ENCODE measurements at regions not wholly inside any gene's neighbourhood (a gene's known extent, or its start where the extent isn't known, plus 50 kb on each side); places are given as distances from the start of the nearest gene placed in this dataset.
"Not testable (repeated sequence)": the region's sequence is repeated elsewhere in the genome, so short reads cannot be mapped to it uniquely, and the experiment has no call there.

- DNase-seq, result no peak
- Histone ChIP-seq H3K4me1 (ENCODE audit: control insufficient read depth, insufficient read depth, low read length) (no peaks in the 10 kb centered on the region), H3K36me3 (ENCODE audit: control insufficient read depth, insufficient read depth, low read length) (no peaks in the 10 kb centered on the region), H3K27me3 (ENCODE audit: control insufficient read depth, insufficient read depth, low read length) (no peaks in the 10 kb centered on the region), H3K27ac (ENCODE audit: low read length) (no peak overlapping the region), H3K4me3 (ENCODE audit: low read length) (no peak overlapping the region), H3K9me3 (ENCODE audit: control insufficient read depth, low read depth, low read length) (no peaks in the 10 kb centered on the region)
- 100% methylated on average over 1 of the region's 2 CpGs for WGBS (ENCODE audit: insufficient coverage, low lambda C conversion rate)
These were observed 191.3 kb upstream of the KCNJ3 start for GRCh38 chr2:154507186-154507585.

GRCh38 chr2:154518872-154519271 lies 179.6 kb upstream of the KCNJ3 start:
- Histone ChIP-seq H3K9me3 (ENCODE audit: control insufficient read depth, low read depth, low read length) (no peaks in the 10 kb centered on the region), H3K27ac (ENCODE audit: low read length) (no peak overlapping the region), H3K4me1 (ENCODE audit: control insufficient read depth, insufficient read depth, low read length) (no peaks in the 10 kb centered on the region), H3K36me3 (ENCODE audit: control insufficient read depth, insufficient read depth, low read length) (no peaks in the 10 kb centered on the region), H3K27me3 (ENCODE audit: control insufficient read depth, insufficient read depth, low read length) (no peaks in the 10 kb centered on the region), H3K4me3 (ENCODE audit: low read length) (no peak overlapping the region)
- WGBS (ENCODE audit: insufficient coverage, low lambda C conversion rate), result 100% methylated on average over 1 of the region's 1 CpG
- DNase-seq, result no peak

DNA sequence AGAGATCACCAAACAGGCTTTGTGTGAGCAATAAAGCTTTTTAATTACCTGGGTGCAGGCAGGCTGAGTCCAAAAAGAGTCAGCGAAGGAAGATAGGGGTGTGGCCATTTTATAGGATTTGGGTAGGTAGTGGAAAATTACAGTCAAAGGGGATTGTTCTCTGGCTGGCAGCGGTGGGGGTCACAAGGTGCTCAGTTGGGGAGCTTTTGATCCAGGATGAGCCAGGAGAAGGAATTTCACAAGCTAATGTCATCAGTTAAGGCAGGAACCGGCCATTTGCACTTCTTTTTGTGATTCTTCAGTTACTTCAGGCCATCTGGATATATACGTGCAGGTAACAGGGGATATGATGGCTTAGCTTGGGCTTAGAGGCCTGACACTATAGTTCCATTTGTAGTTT lies 177.5 kb upstream of the KCNJ3 start:
- not testable (repeated sequence) for H3K4me3 ChIP-seq (ENCODE audit: low read length); H3K36me3 ChIP-seq (ENCODE audit: control insufficient read depth, insufficient read depth, low read length); DNase-seq; H3K27ac ChIP-seq (ENCODE audit: low read length); H3K9me3 ChIP-seq (ENCODE audit: control insufficient read depth, low read depth, low read length); H3K4me1 ChIP-seq (ENCODE audit: control insufficient read depth, insufficient read depth, low read length); H3K27me3 ChIP-seq (ENCODE audit: control insufficient read depth, insufficient read depth, low read length)
- no CpG with 5 or more reads among the region's 4 CpGs for WGBS (ENCODE audit: insufficient coverage, low lambda C conversion rate)

GRCh38 chr2:154526234-154526633 lies 172.3 kb upstream of the KCNJ3 start:
- H3K4me1 ChIP-seq (ENCODE audit: control insufficient read depth, insufficient read depth, low read length), result no peaks in the 10 kb centered on the region
- no CpG with 5 or more reads among the region's 2 CpGs for WGBS (ENCODE audit: insufficient coverage, low lambda C conversion rate)
- no peak overlapping the region for H3K4me3 ChIP-seq (ENCODE audit: low read length)
- no peak overlapping the region for H3K27ac ChIP-seq (ENCODE audit: low read length)
- H3K36me3 ChIP-seq (ENCODE audit: control insufficient read depth, insufficient read depth, low read length), result no peaks in the 10 kb centered on the region
- H3K9me3 ChIP-seq (ENCODE audit: control insufficient read depth, low read depth, low read length), result no peaks in the 10 kb centered on the region
- no peak for DNase-seq
- H3K27me3 ChIP-seq (ENCODE audit: control insufficient read depth, insufficient read depth, low read length), result no peaks in the 10 kb centered on the region

GRCh38 chr2:154527962-154528361 lies 170.5 kb upstream of the KCNJ3 start:
- Histone ChIP-seq H3K4me3 (ENCODE audit: low read length) (no peak overlapping the region), H3K4me1 (ENCODE audit: control insufficient read depth, insufficient read depth, low read length) (no peaks in the 10 kb centered on the region), H3K27ac (ENCODE audit: low read length) (no peak overlapping the region), H3K9me3 (ENCODE audit: control insufficient read depth, low read depth, low read length) (no peaks in the 10 kb centered on the region), H3K36me3 (ENCODE audit: control insufficient read depth, insufficient read depth, low read length) (no peaks in the 10 kb centered on the region), H3K27me3 (ENCODE audit: control insufficient read depth, insufficient read depth, low read length) (no peaks in the 10 kb centered on the region)
- DNase-seq, result no peak
- WGBS (ENCODE audit: insufficient coverage, low lambda C conversion rate), result no CpG with 5 or more reads among the region's 5 CpGs

GRCh38 chr2:154532004-154532403 lies 166.5 kb upstream of the KCNJ3 start:
- H3K4me1 ChIP-seq (ENCODE audit: control insufficient read depth, insufficient read depth, low read length), result no peaks in the 10 kb centered on the region
- no peak for DNase-seq
- H3K27ac ChIP-seq (ENCODE audit: low read length), result no peak overlapping the region
- H3K27me3 ChIP-seq (ENCODE audit: control insufficient read depth, insufficient read depth, low read length), result no peaks in the 10 kb centered on the region
- 100% methylated on average over 1 of the region's 3 CpGs for WGBS (ENCODE audit: insufficient coverage, low lambda C conversion rate)
- H3K4me3 ChIP-seq (ENCODE audit: low read length), result no peak overlapping the region
- H3K9me3 ChIP-seq (ENCODE audit: control insufficient read depth, low read depth, low read length), result no peaks in the 10 kb centered on the region
- no peaks in the 10 kb centered on the region for H3K36me3 ChIP-seq (ENCODE audit: control insufficient read depth, insufficient read depth, low read length)

DNA sequence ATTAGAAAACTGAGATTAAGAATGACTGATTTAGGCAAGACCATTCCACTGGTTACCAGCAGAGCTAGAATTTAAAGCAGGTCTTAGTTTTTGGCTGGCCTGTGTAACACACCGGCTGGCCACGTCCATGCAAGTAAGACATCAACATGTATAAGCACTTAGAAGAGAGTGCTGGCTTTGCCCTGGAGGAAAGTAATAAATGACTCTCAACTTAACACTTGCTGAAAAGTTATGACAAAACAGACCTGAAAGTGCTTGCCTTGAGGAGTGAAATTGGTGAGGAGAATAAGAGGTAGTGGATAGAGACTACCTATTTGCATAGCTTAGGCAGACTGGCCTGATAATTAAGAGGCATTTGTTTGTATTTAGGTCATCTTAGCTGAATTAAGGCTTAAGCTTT lies 165.7 kb upstream of the KCNJ3 start:
- no peaks in the 10 kb centered on the region for H3K9me3 ChIP-seq (ENCODE audit: control insufficient read depth, low read depth, low read length)
- H3K36me3 ChIP-seq (ENCODE audit: control insufficient read depth, insufficient read depth, low read length), result no peaks in the 10 kb centered on the region
- DNase-seq, result no peak
- H3K4me1 ChIP-seq (ENCODE audit: control insufficient read depth, insufficient read depth, low read length), result no peaks in the 10 kb centered on the region
- no CpG with 5 or more reads among the region's 2 CpGs for WGBS (ENCODE audit: insufficient coverage, low lambda C conversion rate)
- no peak overlapping the region for H3K27ac ChIP-seq (ENCODE audit: low read length)
- H3K27me3 ChIP-seq (ENCODE audit: control insufficient read depth, insufficient read depth, low read length), result no peaks in the 10 kb centered on the region
- no peak overlapping the region for H3K4me3 ChIP-seq (ENCODE audit: low read length)

GRCh38 chr2:154533300-154533940 lies 165.1 kb upstream of the KCNJ3 start:
- no peak for DNase-seq
- Histone ChIP-seq H3K27ac (ENCODE audit: low read length) (no peak overlapping the region), H3K4me1 (ENCODE audit: control insufficient read depth, insufficient read depth, low read length) (no peaks in the 10 kb centered on the region), H3K9me3 (ENCODE audit: control insufficient read depth, low read depth, low read length) (no peaks in the 10 kb centered on the region), H3K36me3 (ENCODE audit: control insufficient read depth, insufficient read depth, low read length) (no peaks in the 10 kb centered on the region), H3K4me3 (ENCODE audit: low read length) (no peak overlapping the region), H3K27me3 (ENCODE audit: control insufficient read depth, insufficient read depth, low read length) (no peaks in the 10 kb centered on the region)
- WGBS (ENCODE audit: insufficient coverage, low lambda C conversion rate), result 83% methylated on average over 2 of the region's 7 CpGs

- Histone ChIP-seq H3K27ac (ENCODE audit: low read length) (no peak overlapping the region), H3K36me3 (ENCODE audit: control insufficient read depth, insufficient read depth, low read length) (no peaks in the 10 kb centered on the region), H3K4me3 (ENCODE audit: low read length) (no peak overlapping the region), H3K9me3 (ENCODE audit: control insufficient read depth, low read depth, low read length) (no peaks in the 10 kb centered on the region), H3K4me1 (ENCODE audit: control insufficient read depth, insufficient read depth, low read length) (no peaks in the 10 kb centered on the region), H3K27me3 (ENCODE audit: control insufficient read depth, insufficient read depth, low read length) (no peaks in the 10 kb centered on the region)
- DNase-seq, result no peak
These were observed 161.5 kb upstream of the KCNJ3 start for GRCh38 chr2:154537024-154537423.

DNA sequence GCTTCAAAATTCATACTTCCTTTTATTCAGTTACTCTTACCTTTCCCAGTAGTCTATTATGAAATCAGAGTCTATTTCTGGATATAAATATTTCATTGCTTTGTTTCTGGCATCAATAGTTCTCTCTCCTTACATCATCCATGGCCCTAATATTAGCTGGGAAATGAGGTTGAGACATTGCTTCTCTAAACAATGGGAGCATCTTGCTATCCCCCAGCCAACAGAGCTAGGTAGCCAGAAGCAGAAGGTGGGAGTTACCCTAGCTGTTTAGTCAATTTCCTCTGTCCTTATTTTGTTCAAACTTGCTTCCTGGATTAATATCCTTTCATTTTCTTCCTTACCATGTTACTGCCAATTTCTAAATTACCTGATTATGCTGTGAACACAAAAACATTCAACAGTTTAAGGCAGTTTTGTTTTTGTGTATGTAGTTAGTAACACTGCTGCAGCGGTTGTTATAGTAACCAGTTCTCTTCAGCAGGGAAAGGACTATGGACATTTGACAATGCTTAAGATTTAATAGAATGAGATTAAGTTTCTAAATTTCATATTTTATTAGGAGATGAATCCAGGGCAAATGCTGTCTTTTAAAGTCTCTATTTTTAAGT lies 160.5 kb upstream of the KCNJ3 start:
- H3K9me3 ChIP-seq (ENCODE audit: control insufficient read depth, low read depth, low read length), result no peaks in the 10 kb centered on the region
- no peak overlapping the region for H3K27ac ChIP-seq (ENCODE audit: low read length)
- WGBS (ENCODE audit: insufficient coverage, low lambda C conversion rate), result no CpG with 5 or more reads among the region's 1 CpG
- H3K36me3 ChIP-seq (ENCODE audit: control insufficient read depth, insufficient read depth, low read length), result no peaks in the 10 kb centered on the region
- no peak overlapping the region for H3K4me3 ChIP-seq (ENCODE audit: low read length)
- no peaks in the 10 kb centered on the region for H3K4me1 ChIP-seq (ENCODE audit: control insufficient read depth, insufficient read depth, low read length)
- DNase-seq, result no peak
- H3K27me3 ChIP-seq (ENCODE audit: control insufficient read depth, insufficient read depth, low read length), result no peaks in the 10 kb centered on the region

DNA sequence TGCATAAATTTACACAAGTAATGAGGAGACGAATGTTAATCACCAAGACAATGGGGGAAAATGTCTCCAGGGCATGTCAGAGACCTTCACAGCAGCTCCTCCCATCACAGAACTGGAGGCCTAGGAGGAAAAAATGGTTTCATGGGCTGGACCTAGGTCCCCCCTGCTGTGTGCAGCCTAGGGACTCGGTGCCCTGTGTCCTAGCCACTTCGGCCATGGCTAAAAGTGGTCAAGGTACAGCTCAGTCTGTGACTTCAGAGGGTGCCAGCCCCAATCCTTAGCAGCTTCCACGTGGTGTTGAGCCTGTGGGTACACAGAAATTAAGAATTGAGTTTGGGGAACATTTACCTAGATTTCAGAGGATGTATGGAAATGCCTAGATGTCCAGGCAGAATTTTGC lies 152.2 kb upstream of the KCNJ3 start:
- Histone ChIP-seq H3K27me3 (ENCODE audit: control insufficient read depth, insufficient read depth, low read length) (no peaks in the 10 kb centered on the region), H3K4me1 (ENCODE audit: control insufficient read depth, insufficient read depth, low read length) (no peaks in the 10 kb centered on the region), H3K27ac (ENCODE audit: low read length) (no peak overlapping the region), H3K4me3 (ENCODE audit: low read length) (no peak overlapping the region), H3K9me3 (ENCODE audit: control insufficient read depth, low read depth, low read length) (no peaks in the 10 kb centered on the region), H3K36me3 (ENCODE audit: control insufficient read depth, insufficient read depth, low read length) (no peaks in the 10 kb centered on the region)
- WGBS (ENCODE audit: insufficient coverage, low lambda C conversion rate), result no CpG with 5 or more reads among the region's 4 CpGs
- DNase-seq, result no peak

All from large intestine (tissue), 3 donors.